GM18861 (cell line): ENCODE measurements at regions not wholly inside any gene's neighbourhood (a gene's known extent, or its start where the extent isn't known, plus 50 kb on each side); places are given as distances from the start of the nearest gene placed in this dataset.
"Not testable (repeated sequence)": the region's sequence is repeated elsewhere in the genome, so short reads cannot be mapped to it uniquely, and the experiment has no call there.

Experiments used
- ATAC-seq: cut with Tn5 transposase; IDR thresholded peaks from one replicate; pipeline ENCODE4 v1.9.1; 2021; ENCODE audit not compliant: unreplicated experiment

- no peak for ATAC-seq
These were observed 174.6 kb downstream of the TMEM26 start for GRCh38 chr10:61278556-61278955.

- no peak for ATAC-seq
These were observed 180.4 kb downstream of the TMEM26 start for GRCh38 chr10:61272781-61273180.

DNA sequence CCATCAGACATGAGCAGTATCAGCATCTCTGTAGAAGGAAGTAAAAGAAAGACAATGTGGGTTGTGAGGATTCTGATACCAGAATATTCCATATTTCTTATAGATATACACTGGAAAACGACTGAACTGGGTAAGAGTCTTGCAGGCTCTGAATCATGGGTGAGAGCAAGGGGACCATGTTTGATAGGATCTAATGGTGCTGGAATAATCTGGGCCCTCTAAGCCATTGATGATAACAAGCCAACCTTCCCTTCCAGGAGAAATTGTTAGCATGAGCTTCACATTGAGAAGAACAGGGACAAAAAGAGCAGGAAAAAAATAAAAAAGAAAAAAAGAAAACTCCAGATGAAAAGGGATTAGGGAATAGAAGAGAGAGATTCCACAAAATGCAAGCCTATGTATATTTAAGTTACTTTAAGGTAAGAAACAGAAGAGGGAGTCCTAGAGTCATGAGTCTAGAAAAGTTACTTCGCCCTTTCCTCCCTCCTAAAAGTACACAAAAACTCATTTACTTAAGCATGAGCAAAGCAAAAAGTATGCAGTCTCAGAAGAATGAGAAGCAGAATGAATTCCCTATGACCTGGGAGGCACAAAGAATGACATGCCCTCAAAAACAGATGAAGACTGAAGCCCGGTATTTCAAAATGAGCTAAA lies 181.9 kb downstream of the TMEM26 start:
- ATAC-seq: no peak

GRCh38 chr10:61263518-61263917 lies 189.7 kb downstream of the TMEM26 start:
- no peak for ATAC-seq

- no peak for ATAC-seq
These were observed 190.5 kb downstream of the TMEM26 start for GRCh38 chr10:61262486-61263261.

GRCh38 chr10:61257956-61258496 lies 195.2 kb downstream of the TMEM26 start:
- ATAC-seq: no peak

GRCh38 chr10:61257136-61257535 lies 196.0 kb downstream of the TMEM26 start:
- ATAC-seq: no peak

DNA sequence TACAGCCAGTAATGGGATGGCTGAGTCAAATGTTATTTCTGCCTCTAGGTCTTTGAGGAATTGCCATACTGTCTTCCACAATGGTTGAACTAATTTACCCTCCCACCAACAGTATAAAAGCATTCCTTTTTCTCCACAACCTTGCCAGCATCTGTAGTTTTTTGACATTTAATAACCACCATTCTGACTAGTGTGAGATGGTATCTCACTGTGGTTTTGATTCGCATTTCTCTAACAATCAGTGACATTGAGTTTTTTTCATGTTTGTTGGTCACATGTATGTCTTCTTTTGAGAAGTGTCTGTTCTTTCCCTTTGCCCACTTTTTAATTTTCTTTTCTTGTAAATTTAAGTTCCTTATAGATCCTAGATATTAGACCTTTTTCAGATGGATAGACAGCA lies 200.9 kb downstream of the TMEM26 start:
- not testable (repeated sequence) for ATAC-seq

DNA sequence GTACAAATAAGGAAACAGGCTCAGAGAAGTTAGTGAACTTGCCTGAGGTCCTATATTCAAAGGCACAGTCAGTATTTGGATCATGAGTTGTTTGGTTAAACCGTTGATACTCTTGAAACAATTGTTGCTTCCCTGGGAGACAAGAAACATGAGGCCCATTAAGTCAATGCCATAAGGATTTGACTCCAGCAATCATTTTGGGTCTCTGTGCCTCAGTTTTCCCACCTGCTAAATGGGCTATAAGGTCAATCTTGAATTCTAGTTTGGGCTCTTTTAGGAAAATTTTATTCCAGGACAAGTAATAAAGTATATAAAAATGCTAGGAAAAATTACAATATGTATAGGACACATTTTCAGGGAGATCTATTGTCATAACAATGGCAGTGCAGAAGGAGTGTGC lies 202.1 kb downstream of the TMEM26 start:
- no peak for ATAC-seq

- no peak for ATAC-seq
These were observed 203.1 kb downstream of the TMEM26 start for GRCh38 chr10:61250131-61250530.

DNA sequence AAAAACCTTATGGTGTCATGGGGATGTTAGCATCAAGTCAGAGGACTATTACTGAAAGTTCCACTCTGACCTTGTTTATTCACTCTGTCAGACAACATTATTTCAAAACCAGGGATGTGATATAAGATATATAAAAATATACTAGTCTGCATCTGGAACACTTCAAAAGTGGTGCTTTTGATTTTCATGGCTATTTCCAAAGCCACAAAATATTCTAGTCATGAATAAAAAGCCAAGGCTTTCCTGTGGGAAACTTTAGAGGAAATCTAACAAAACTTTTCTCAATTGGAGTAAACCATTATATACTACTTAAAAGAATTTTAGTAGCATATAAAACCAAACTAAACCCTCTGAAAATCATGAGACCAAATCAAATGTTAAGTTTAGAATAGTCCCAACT lies 205.2 kb downstream of the TMEM26 start:
- no peak for ATAC-seq

- ATAC-seq: no peak
These were observed 208.9 kb downstream of the TMEM26 start for GRCh38 chr10:61244261-61244775.

GRCh38 chr10:61232780-61233179 lies 220.4 kb downstream of the TMEM26 start:
- no peak for ATAC-seq

GRCh38 chr10:61225939-61226338 lies 227.2 kb downstream of the TMEM26 start:
- ATAC-seq: no peak

GRCh38 chr10:61223576-61223975 lies 229.6 kb downstream of the TMEM26 start:
- ATAC-seq: no peak

DNA sequence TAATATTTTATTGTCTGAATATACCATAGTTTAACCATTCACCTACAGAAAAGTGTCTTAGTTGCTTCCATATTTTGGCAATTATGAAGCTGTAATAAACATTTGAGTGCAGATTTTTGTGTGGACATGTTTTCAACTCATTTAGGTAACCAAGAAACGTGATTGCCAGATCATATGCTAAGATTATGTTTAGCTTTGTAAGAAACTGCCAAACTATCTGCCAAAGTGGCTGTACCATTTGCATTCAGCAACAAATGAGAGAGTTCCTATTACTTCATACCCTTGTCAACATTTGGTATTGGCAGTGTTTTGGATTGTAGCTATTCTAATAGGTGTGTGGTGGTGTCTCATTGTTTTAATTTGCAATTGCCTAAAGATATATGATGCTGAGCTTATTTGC lies 233.5 kb downstream of the TMEM26 start:
- ATAC-seq: no peak

GRCh38 chr10:61217851-61218565 lies 235.2 kb downstream of the TMEM26 start:
- ATAC-seq: no peak

- no peak for ATAC-seq
These were observed 237.9 kb downstream of the TMEM26 start for GRCh38 chr10:61215246-61215645.

DNA sequence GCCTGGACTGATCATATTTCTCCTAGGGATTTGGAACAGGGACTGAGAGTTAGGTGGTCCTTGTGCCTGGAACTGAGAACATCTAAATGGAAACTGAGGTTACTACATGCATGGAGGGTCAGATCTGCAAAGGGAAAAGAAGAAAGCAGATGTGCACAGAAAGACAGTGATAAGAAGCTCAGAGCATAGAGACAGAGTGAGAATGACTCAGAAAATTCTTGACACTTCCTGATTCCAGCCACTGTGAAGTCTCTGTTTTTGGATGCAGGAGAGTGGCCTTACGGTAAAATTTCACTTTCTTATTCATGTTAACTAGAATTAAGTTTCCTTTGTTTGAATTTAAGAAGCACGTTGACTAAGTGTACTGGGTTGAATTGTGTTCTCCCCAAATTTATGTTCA lies 241.7 kb downstream of the TMEM26 start:
- ATAC-seq: no peak

GRCh38 chr10:61197057-61197456 lies 253.1 kb upstream of the RHOBTB1 start:
- no peak for ATAC-seq

GRCh38 chr10:61195211-61195610 lies 251.2 kb upstream of the RHOBTB1 start:
- ATAC-seq: no peak
